ENCODE measurements at regions not wholly inside any gene's neighbourhood (a gene's known extent, or its start where the extent isn't known, plus 50 kb on each side); places are given as distances from the start of the nearest gene placed in this dataset.
"Not testable (repeated sequence)": the region's sequence is repeated elsewhere in the genome, so short reads cannot be mapped to it uniquely, and the experiment has no call there.

- Histone ChIP-seq H3K27me3 (no peaks in the 10 kb centered on the region), H3K9me3 (no peaks in the 10 kb centered on the region), H3K36me3 (no peaks in the 10 kb centered on the region), H3K4me1 (no peaks in the 10 kb centered on the region), H3K27ac (no peak overlapping the region), H3K4me3 (no peak overlapping the region)
- TF ChIP-seq EP300 (IDR thresholded peaks at IDR 0.05) (no peak), POLR2A (IDR thresholded peaks at IDR 0.05) (no peak), CTCF (IDR thresholded peaks at IDR 0.05) (no peak), POLR2AphosphoS5 (IDR thresholded peaks at IDR 0.05) (no peak)
- DNase-seq (ENCODE audit: low spot score in 2 of 2) = no peak
- 76% methylated on average over 6 of the region's 6 CpGs for WGBS
Observed at GRCh38 chr1:191052888-191053287, 575.2 kb upstream of the BRINP3 start.

GRCh38 chr1:191065346-191065745 is 587.7 kb upstream of the BRINP3 start:
- 57% methylated on average over 3 of the region's 3 CpGs for WGBS
- Histone ChIP-seq H3K27ac (no peak overlapping the region), H3K36me3 (no peaks in the 10 kb centered on the region), H3K9me3 (no peaks in the 10 kb centered on the region), H3K4me1 (no peaks in the 10 kb centered on the region), H3K4me3 (no peak overlapping the region), H3K27me3 (no peaks in the 10 kb centered on the region)
- TF ChIP-seq POLR2A (IDR thresholded peaks at IDR 0.05) (no peak), POLR2AphosphoS5 (IDR thresholded peaks at IDR 0.05) (no peak), CTCF (IDR thresholded peaks at IDR 0.05) (no peak)
- no peak for DNase-seq (ENCODE audit: low spot score in 2 of 2)

DNA sequence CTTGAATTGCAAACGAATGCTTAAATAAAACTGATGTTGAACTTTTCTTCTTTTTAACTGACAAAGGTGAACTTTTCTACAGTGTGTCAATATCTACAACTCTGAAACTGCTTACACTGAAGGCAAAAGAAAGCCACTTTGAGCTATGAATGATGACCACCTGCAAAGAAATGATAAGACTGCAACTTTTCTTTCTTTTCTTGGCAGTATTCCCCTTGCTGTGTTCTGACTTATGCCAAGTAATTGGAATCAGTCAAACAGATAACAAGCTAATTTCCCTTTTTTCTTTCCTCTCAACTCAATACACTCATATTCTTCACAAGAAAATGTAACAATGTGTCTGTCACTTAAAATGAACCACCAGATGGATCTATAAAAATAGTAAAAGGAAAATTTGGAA is 588.1 kb upstream of the BRINP3 start:
- TF ChIP-seq EP300 (IDR thresholded peaks at IDR 0.05) (no peak), POLR2A (IDR thresholded peaks at IDR 0.05) (no peak), CTCF (IDR thresholded peaks at IDR 0.05) (no peak), POLR2AphosphoS5 (IDR thresholded peaks at IDR 0.05) (no peak)
- Histone ChIP-seq H3K27me3 (no peaks in the 10 kb centered on the region), H3K27ac (no peak overlapping the region), H3K36me3 (no peaks in the 10 kb centered on the region), H3K4me3 (no peak overlapping the region), H3K4me1 (no peaks in the 10 kb centered on the region), H3K9me3 (no peaks in the 10 kb centered on the region)
- no peak for DNase-seq (ENCODE audit: low spot score in 2 of 2)
- 57% methylated on average over 1 of the region's 1 CpG for WGBS

GRCh38 chr1:191074881-191075280 is 597.2 kb upstream of the BRINP3 start:
- no peaks in the 10 kb centered on the region for H3K36me3 ChIP-seq
- H3K4me3 ChIP-seq = no peak overlapping the region
- no peaks in the 10 kb centered on the region for H3K27me3 ChIP-seq
- no peaks in the 10 kb centered on the region for H3K4me1 ChIP-seq
- TF ChIP-seq EP300 (IDR thresholded peaks at IDR 0.05) (no peak), POLR2AphosphoS5 (IDR thresholded peaks at IDR 0.05) (no peak), CTCF (IDR thresholded peaks at IDR 0.05) (no peak), POLR2A (IDR thresholded peaks at IDR 0.05) (no peak)
- no peak for DNase-seq (ENCODE audit: low spot score in 2 of 2)
- H3K27ac ChIP-seq = no peak overlapping the region
- peaks cover 5% of the 10 kb centered on the region for H3K9me3 ChIP-seq

DNA sequence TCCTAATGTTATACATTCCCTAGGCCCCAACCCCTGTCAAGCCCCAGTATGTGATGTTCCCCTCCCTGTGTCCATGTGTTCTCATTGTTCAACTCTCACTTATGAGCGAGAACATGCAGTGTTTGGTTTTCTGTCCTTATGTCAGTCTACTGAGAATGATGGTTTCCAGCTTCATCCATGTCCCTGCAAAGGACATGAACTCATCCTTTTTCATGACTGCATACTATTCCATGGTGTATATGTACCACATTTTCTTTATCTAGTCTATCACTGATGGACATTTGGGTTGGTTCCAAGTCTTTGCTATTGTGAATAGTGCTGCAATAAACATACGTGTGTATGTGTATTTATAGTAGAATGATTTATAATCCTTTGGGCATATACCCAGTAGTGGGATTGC is 605.4 kb upstream of the BRINP3 start:
- not testable (repeated sequence) for H3K27me3 ChIP-seq; H3K36me3 ChIP-seq; H3K4me3 ChIP-seq; H3K27ac ChIP-seq; H3K4me1 ChIP-seq; DNase-seq (ENCODE audit: low spot score in 2 of 2); H3K9me3 ChIP-seq
- WGBS = 86% methylated on average over 2 of the region's 2 CpGs

DNA sequence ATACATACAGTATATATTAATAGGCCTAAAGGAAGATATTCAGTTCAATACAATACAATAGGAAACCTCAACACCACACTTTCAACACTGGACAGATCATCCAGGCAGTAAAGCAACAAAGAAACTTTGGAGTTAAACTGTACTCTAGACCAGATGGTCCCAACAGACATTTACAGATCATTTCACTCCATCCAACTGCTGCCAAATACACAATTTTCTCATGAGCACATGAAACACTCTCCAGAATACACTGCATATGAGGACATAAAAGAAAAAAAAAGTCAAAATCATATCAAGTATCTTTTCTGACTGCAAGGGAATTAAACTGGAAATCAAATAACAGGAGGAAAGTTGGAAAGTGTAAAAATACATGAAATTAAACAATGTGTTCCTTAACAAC is 607.5 kb upstream of the BRINP3 start:
- Histone ChIP-seq H3K4me1 (no peaks in the 10 kb centered on the region), H3K27ac (no peak overlapping the region), H3K36me3 (no peaks in the 10 kb centered on the region), H3K27me3 (no peaks in the 10 kb centered on the region), H3K4me3 (no peak overlapping the region), H3K9me3 (no peaks in the 10 kb centered on the region)
- DNase-seq (ENCODE audit: low spot score in 2 of 2) = no peak
- TF ChIP-seq CTCF (IDR thresholded peaks at IDR 0.05) (no peak), POLR2AphosphoS5 (IDR thresholded peaks at IDR 0.05) (no peak), EP300 (IDR thresholded peaks at IDR 0.05) (no peak), POLR2A (IDR thresholded peaks at IDR 0.05) (no peak)

All from suprapubic skin (tissue), 4 donors.